HepG2 (cell line): ENCODE measurements at regions not wholly inside any gene's neighbourhood (a gene's known extent, or its start where the extent isn't known, plus 50 kb on each side); places are given as distances from the start of the nearest gene placed in this dataset.

Experiments used
- ATAC-seq: fragments of 200-7000 bp; cut with Tn5 transposase; 3 replicates; pipeline ENCODE4 v1.9.1; 2020; ENCODE audit warnings: mild to moderate bottlenecking, moderate library complexity
- BruUV-seq: library from RNA; stranded (reverse); fragments of 400-500 nt; replicated peaks from 2 replicates; lab custom pipeline; 2021; lab: Mats Ljungman, UMichigan
- CTCF ChIA-PET: fragments of 300-600 bp; formaldehyde crosslinking; extraction: SDS; loops from one replicate; lab custom pipeline; 2021; ENCODE audit warnings: low total read pairs, inconsistent platforms, low intra/inter-chr PET ratio; lab: Yijun Ruan, JAX
- POLR2A ChIA-PET: fragments of 350-600 bp; sonication (Branson Sonifier 250); formaldehyde crosslinking; loops from one replicate; lab custom pipeline; 2020; ENCODE audit warnings: antibody characterized with exemption, inconsistent platforms; lab: Yijun Ruan, JAX
- DNase-seq: peaks from one replicate; pipeline ENCODE4 v3.0.0-alpha.2; 2015; ENCODE audit warnings: low spot score
- FAIRE-seq: peaks from 3 replicates; lab custom pipeline; 2011; peaks lifted over from hg19 to GRCh38; lab: Jason Lieb, UNC
- H2AFZ ChIP-seq: one replicate; pipeline ENCODE4 v1.6.1; 2011; ENCODE audit warnings: low read length, inconsistent platforms
- H3K27ac ChIP-seq: fragments of 300-600 bp; 3 replicates; pipeline ENCODE4 v1.8.0; 2011; ENCODE audit warnings: mixed run types, mild to moderate bottlenecking, mixed read lengths, low read length, inconsistent platforms; ENCODE audit not compliant: insufficient read depth; ENCODE audit errors: extremely low read length
- H3K27me3 ChIP-seq, 2 experiments: fragments of 200-600 bp in 1 of 2; 2 replicates in 1 of 2; 3 replicates in 1 of 2; pipeline versions ENCODE4 v1.6.0 to v1.8.0; 2011; ENCODE audit warnings: low read length in 2 of 2, mild to moderate bottlenecking in 2 of 2, moderate library complexity in 2 of 2, inconsistent platforms in 1 of 2; ENCODE audit not compliant: insufficient read depth in 2 of 2, control insufficient read depth in 1 of 2
- H3K36me3 ChIP-seq, 2 experiments: fragments of 200-600 bp in 1 of 2; replicated peaks in 1 of 2; 2 replicates in 1 of 2; 3 replicates in 1 of 2; pipeline versions ENCODE4 v1.5.1 to v1.8.0; 2011; ENCODE audit warnings: low read length in 2 of 2, inconsistent platforms in 1 of 2; ENCODE audit not compliant: insufficient read depth in 2 of 2, control insufficient read depth in 1 of 2
- H3K4me1 ChIP-seq: 2 replicates; pipeline ENCODE4 v1.5.1; 2012; ENCODE audit warnings: low read length, inconsistent platforms; ENCODE audit not compliant: insufficient read depth
- H3K4me2 ChIP-seq: 2 replicates; pipeline ENCODE4 v1.6.0; 2011; ENCODE audit warnings: low read depth, low read length, inconsistent platforms
- H3K4me3 ChIP-seq, 3 experiments: fragments of 200-600 bp in 1 of 3; sonication (generic), shearing (Covaris generic) in 1 of 3; replicated peaks in 1 of 3; 2 replicates each; pipeline ENCODE4 v1.5.1; 2011 to 2016; ENCODE audit warnings: low read length in 3 of 3, inconsistent platforms in 2 of 3, low read depth in 2 of 3, mild to moderate bottlenecking in 2 of 3, control low read depth in 1 of 3, mixed read lengths in 1 of 3; ENCODE audit not compliant: insufficient read depth in 1 of 3
- H3K79me2 ChIP-seq: one replicate; pipeline ENCODE4 v1.6.1; 2011; ENCODE audit warnings: low read length, inconsistent platforms; ENCODE audit not compliant: insufficient read depth
- H3K9ac ChIP-seq: 2 replicates; pipeline ENCODE4 v1.6.0; 2011; ENCODE audit warnings: mild to moderate bottlenecking, low read depth, low read length, inconsistent platforms; ENCODE audit not compliant: insufficient read depth
- H3K9me3 ChIP-seq: 2 replicates; pipeline ENCODE4 v1.5.1; 2012; ENCODE audit warnings: mild to moderate bottlenecking, low read length
- H4K20me1 ChIP-seq: 2 replicates; pipeline ENCODE4 v1.6.0; 2011; ENCODE audit warnings: inconsistent platforms, mild to moderate bottlenecking, low read length, moderate library complexity; ENCODE audit not compliant: insufficient read depth
- AHDC1 ChIP-seq: sonication (generic); formaldehyde crosslinking; IDR thresholded peaks from 2 replicates; pipeline ENCODE4 v1.5.1; 2020; ENCODE audit warnings: mild to moderate bottlenecking, missing genetic modification reagents, borderline replicate concordance
- BCL6 ChIP-seq: IDR thresholded peaks from 2 replicates; pipeline ENCODE4 v1.6.1; 2016; ENCODE audit warnings: missing genetic modification reagents, missing compliant biosample characterization
- CAMTA2 ChIP-seq: sonication (generic); formaldehyde crosslinking; IDR thresholded peaks from 2 replicates; pipeline ENCODE4 v1.4.0; 2020; ENCODE audit warnings: mild to moderate bottlenecking, missing genetic modification reagents, borderline replicate concordance
- CREBL2 ChIP-seq: sonication (generic); formaldehyde crosslinking; IDR thresholded peaks from 2 replicates; pipeline ENCODE4 v1.8.1; 2023; ENCODE audit warnings: missing genetic modification reagents, mild to moderate bottlenecking, borderline replicate concordance
- FOSL1 ChIP-seq: sonication (generic); formaldehyde crosslinking; IDR thresholded peaks from 2 replicates; pipeline ENCODE4 v1.9.0; 2021; ENCODE audit warnings: missing genetic modification reagents, borderline replicate concordance
- KMT2A ChIP-seq: sonication (generic); formaldehyde crosslinking; IDR thresholded peaks from 2 replicates; pipeline ENCODE4 v1.4.0; 2020; ENCODE audit warnings: missing genetic modification reagents
- PBX2 ChIP-seq: IDR thresholded peaks from 2 replicates; pipeline ENCODE4 v1.6.1; 2016; ENCODE audit warnings: control low read depth
- ZKSCAN5 ChIP-seq: sonication (generic); formaldehyde crosslinking; IDR thresholded peaks from 2 replicates; pipeline ENCODE4 v1.5.1; 2020; ENCODE audit warnings: mild to moderate bottlenecking, missing genetic modification reagents
- ZNF12 ChIP-seq: sonication (generic); formaldehyde crosslinking; IDR thresholded peaks from 2 replicates; pipeline ENCODE4 v1.5.0; 2020; ENCODE audit warnings: missing genetic modification reagents
- ZNF468 ChIP-seq: sonication (generic); formaldehyde crosslinking; IDR thresholded peaks from 2 replicates; pipeline ENCODE4 v1.8.0; 2022; ENCODE audit warnings: mild to moderate bottlenecking, moderate library complexity, missing genetic modification reagents
- ZNF704 ChIP-seq: sonication (generic); formaldehyde crosslinking; IDR thresholded peaks from 2 replicates; pipeline ENCODE4 v1.8.1; 2023; ENCODE audit warnings: mild to moderate bottlenecking, inconsistent platforms, moderate library complexity, missing genetic modification reagents, borderline replicate concordance
- WGBS: methylation state at CpG from one replicate; pipeline ENCODE4 v1.1.6; 2017; ENCODE audit warnings: low lambda C conversion rate; 5-methylcytosine and 5-hydroxymethylcytosine counted together
- in situ Hi-C: cut with HindIII; loops from 2 replicates; pipeline ENCODE4 v1.10.0; 2017; ENCODE audit warnings: low pct_unique_long_range_greater_than_20kb; ENCODE audit not compliant: extremely low pct_ligation_motif_present
- intact Hi-C: fragments of 100-400 bp; cut with micrococcal nuclease; formaldehyde crosslinking; loops from one replicate; pipeline ENCODE4 v1.10.0; 2022; ENCODE audit not compliant: unreplicated experiment

DNA sequence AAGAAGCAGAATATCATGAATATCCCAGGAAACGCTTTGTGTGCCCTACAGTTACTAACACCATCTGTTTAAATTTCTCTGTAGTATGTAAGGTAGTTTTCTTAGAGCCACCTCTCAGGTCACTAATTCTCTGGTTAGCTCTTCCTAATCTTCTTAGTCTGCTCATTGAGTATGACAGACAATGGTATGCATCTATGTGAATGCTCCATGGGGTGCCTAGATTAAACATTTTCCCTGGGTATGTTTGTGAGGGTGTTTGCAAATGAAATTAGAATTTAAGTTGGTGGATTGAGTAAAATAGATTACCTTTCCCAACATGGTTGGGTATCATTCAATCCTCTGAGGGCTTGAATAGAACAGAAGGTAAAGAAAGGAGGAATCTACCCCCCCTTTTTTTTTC is 233.0 kb downstream of the PCDH18 start:
- intact Hi-C loops: no loop called here
- CTCF ChIA-PET: no interaction called here
- WGBS: 0% methylated on average over 1 of the region's 1 CpG
- BruUV-seq: no TSS peak
- DNase-seq (no peak), FAIRE-seq (no peak)
- Histone ChIP-seq H2AFZ (no peak overlapping the region), H4K20me1 (no peaks in the 10 kb centered on the region), H3K27ac (no peak overlapping the region), H3K4me2 (no peak overlapping the region)
- TF ChIP-seq AHDC1 (CRISPR knock-in tag): no peak
- no peak for TF ChIP-seq ZNF704
- TF ChIP-seq ZKSCAN5 (CRISPR knock-in tag): no peak
- no peak for TF ChIP-seq FOSL1 (CRISPR knock-in tag)
- TF ChIP-seq ZNF12 (CRISPR knock-in tag): no peak
- no peak for TF ChIP-seq PBX2 (CRISPR knock-in tag)
- no peak for TF ChIP-seq BCL6 (CRISPR knock-in tag)
- TF ChIP-seq CAMTA2 (CRISPR knock-in tag): no peak
- TF ChIP-seq CREBL2 (CRISPR knock-in tag): no peak
- TF ChIP-seq ZNF468 (CRISPR knock-in tag): no peak
- no peak for TF ChIP-seq KMT2A (CRISPR knock-in tag)
- TF ChIP-seq, all 625 proteins: peak for 0
- POLR2A ChIA-PET: no interaction called here
- no peak for ATAC-seq
- H3K9me3 ChIP-seq: no peaks in the 10 kb centered on the region
- no peaks in the 10 kb centered on the region for H3K4me1 ChIP-seq
- no peak overlapping the region for H3K4me3 ChIP-seq
- H3K36me3 ChIP-seq: no peaks in the 10 kb centered on the region
- H3K79me2 ChIP-seq: no peaks in the 10 kb centered on the region
- no peaks in the 10 kb centered on the region for H3K27me3 ChIP-seq
- no peak overlapping the region for H3K9ac ChIP-seq
- in situ Hi-C loops: no loop called here
